HL-60 (cell line): ENCODE measurements at regions not wholly inside any gene's neighbourhood (a gene's known extent, or its start where the extent isn't known, plus 50 kb on each side); places are given as distances from the start of the nearest gene placed in this dataset.

Source experiments
- DNase-seq, 2 experiments: peaks; one replicate each; pipeline ENCODE4 v3.0.0-alpha.2; 2010 to 2020; ENCODE audit warnings: low read depth in 1 of 2, low spot score in 1 of 2
- H3K27ac ChIP-seq: fragments of 250-450 bp; sonication (Bioruptor Pico); replicated peaks from 2 replicates; pipeline ENCODE4 v1.5.1; 2020; ENCODE audit warnings: mild to moderate bottlenecking, moderate library complexity
- H3K27me3 ChIP-seq: fragments of 250-450 bp; sonication (Bioruptor Pico); 2 replicates; pipeline ENCODE4 v1.5.1; 2021; ENCODE audit warnings: mild to moderate bottlenecking, moderate library complexity; ENCODE audit not compliant: insufficient read depth, poor library complexity, severe bottlenecking
- H3K4me3 ChIP-seq: replicated peaks from 2 replicates; pipeline ENCODE4 v1.5.1; 2011; ENCODE audit warnings: mild to moderate bottlenecking, control low read depth, low read length; ENCODE audit not compliant: insufficient read depth
- CTCF ChIP-seq: IDR thresholded peaks from one replicate; pipeline ENCODE4 v1.5.1; 2011; ENCODE audit warnings: low read length, control low read depth, inconsistent platforms; ENCODE audit not compliant: insufficient read depth
- GABPA ChIP-seq: IDR thresholded peaks from 2 replicates; pipeline ENCODE4 v1.6.1; 2012; ENCODE audit warnings: low read depth
- POLR2AphosphoS5 ChIP-seq: IDR thresholded peaks from 2 replicates; pipeline ENCODE4 v1.6.1; 2012; ENCODE audit warnings: low read depth
- REST ChIP-seq: IDR thresholded peaks from 2 replicates; pipeline ENCODE4 v1.6.1; 2012; ENCODE audit warnings: low read depth; ENCODE audit not compliant: insufficient replicate concordance
- SPI1 ChIP-seq: IDR thresholded peaks from 2 replicates; pipeline ENCODE4 v1.6.1; 2012; ENCODE audit warnings: low read depth, mild to moderate bottlenecking, borderline replicate concordance

GRCh38 chr6:101222007-101222406 lies 171.5 kb upstream of the GRIK2 start:
- Histone ChIP-seq H3K27me3 (no peaks in the 10 kb centered on the region), H3K4me3 (no peak overlapping the region), H3K27ac (no peak overlapping the region)
- TF ChIP-seq CTCF (no peak), SPI1 (no peak), GABPA (no peak), POLR2AphosphoS5 (no peak), REST (no peak)
- no peak for DNase-seq

DNA sequence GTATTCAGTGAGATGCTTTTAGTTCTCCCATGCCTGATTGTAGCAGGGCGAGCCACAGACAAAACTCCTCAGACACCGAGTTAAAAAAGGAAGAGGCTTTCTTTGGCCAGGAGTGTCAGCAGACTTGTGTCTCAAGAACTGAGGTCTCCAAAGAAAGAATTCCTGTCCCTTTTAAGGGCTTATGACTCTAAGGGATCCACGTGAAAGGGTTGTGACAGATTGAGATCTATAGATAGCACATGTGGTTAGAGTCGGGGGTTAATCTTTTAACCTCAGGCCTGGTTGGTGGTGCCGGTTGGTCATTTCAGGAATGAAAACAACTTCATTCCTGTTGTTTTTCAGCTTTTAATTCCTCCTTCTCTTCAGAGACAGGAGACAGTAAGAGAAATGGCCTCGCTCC lies 168.8 kb upstream of the GRIK2 start:
- DNase-seq, result no peak
- Histone ChIP-seq H3K27me3 (no peaks in the 10 kb centered on the region), H3K27ac (no peak overlapping the region), H3K4me3 (no peak overlapping the region)
- no peak for TF ChIP-seq CTCF

DNA sequence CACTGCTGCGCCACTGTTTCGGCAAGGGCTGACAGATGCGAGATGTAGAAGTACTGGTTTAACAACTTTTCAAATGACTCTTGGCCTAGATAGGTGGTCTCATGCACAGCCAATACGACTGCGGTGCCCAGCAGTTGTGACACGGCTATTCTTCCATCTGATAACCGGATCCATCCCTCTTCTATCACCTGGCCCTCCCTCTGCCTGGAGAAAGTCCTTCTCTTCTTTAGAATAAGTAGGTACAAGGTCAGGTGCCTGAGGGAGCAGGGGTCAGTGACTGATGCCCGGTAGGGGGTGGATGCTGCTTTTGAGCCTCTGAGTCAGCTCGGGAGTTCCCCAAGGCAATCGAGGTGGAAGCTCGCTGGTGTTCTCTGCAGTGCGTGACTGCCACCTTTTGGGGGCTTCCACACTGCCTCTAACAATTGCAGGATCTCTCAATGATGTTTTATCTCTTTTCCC lies 166.8 kb upstream of the GRIK2 start:
- no peaks in the 10 kb centered on the region for H3K27me3 ChIP-seq
- H3K27ac ChIP-seq, result no peak overlapping the region
- TF ChIP-seq POLR2AphosphoS5 (no peak), REST (no peak), GABPA (no peak)
- no peak overlapping the region for H3K4me3 ChIP-seq
- peak in 1 of 2 experiments; percentile 4 for DNase-seq

- no peak for DNase-seq
- Histone ChIP-seq H3K27ac (no peak overlapping the region), H3K4me3 (no peak overlapping the region), H3K27me3 (no peaks in the 10 kb centered on the region)
- no peak for TF ChIP-seq POLR2AphosphoS5
- no peak for TF ChIP-seq SPI1
- no peak for TF ChIP-seq CTCF
- no peak for TF ChIP-seq GABPA
- TF ChIP-seq REST, result no peak
Observed at GRCh38 chr6:101230866-101231265, 162.6 kb upstream of the GRIK2 start.
